Thyroid gland (tissue), 4 donors: ENCODE measurements at regions not wholly inside any gene's neighbourhood (a gene's known extent, or its start where the extent isn't known, plus 50 kb on each side); places are given as distances from the start of the nearest gene placed in this dataset.

Experiments used
- DNase-seq, 2 donors: peaks; one replicate each; pipeline ENCODE4 v3.0.0-alpha.2; 2019
- H3K27ac ChIP-seq, 3 donors: fragments of 200-600 bp; sonication (generic); 1 replicate in 2 of 3; 2 replicates in 1 of 3; pipeline ENCODE4 v1.5.1; 2016 to 2019; ENCODE audit warnings: mild to moderate bottlenecking in 1 of 3, moderate library complexity in 1 of 3
- H3K27me3 ChIP-seq: fragments of 200-600 bp; sonication (generic); one replicate; pipeline ENCODE4 v1.5.1; 2019
- H3K36me3 ChIP-seq, 2 donors: fragments of 200-600 bp; sonication (generic); one replicate each; pipeline ENCODE4 v1.5.1; 2016 to 2019
- H3K4me1 ChIP-seq, 2 donors: fragments of 200-600 bp; sonication (generic); one replicate each; pipeline ENCODE4 v1.5.1; 2017 to 2019
- H3K4me3 ChIP-seq, 3 donors: fragments of 200-600 bp; sonication (generic); replicated peaks in 1 of 3; 1 replicate in 2 of 3; 2 replicates in 1 of 3; pipeline ENCODE4 v1.5.1; 2016; ENCODE audit warnings: mild to moderate bottlenecking in 1 of 3
- H3K9me3 ChIP-seq: fragments of 200-600 bp; sonication (generic); one replicate; pipeline ENCODE4 v1.5.1; 2017
- POLR2A ChIP-seq, 2 donors: fragments of 450-650 bp; IDR thresholded peaks; one replicate each; pipeline ENCODE4 v1.6.1; 2017; ENCODE audit warnings: antibody characterized with exemption in 2 of 2, mild to moderate bottlenecking in 2 of 2, moderate library complexity in 1 of 2
- WGBS, 2 donors: methylation state at CpG; one replicate each; pipeline ENCODE4 v1.1.5; 2017; 5-methylcytosine and 5-hydroxymethylcytosine counted together
- intact Hi-C: fragments of 100-400 bp; cut with DNase I; formaldehyde crosslinking; loops from one replicate; pipeline ENCODE4 v1.15.1; 2023
- TF ChIP-seq, protein P1 (sequence below), 6 experiments: fragments of 200-600 bp in 3 of 6; fragments of 450-650 bp in 3 of 6; sonication (generic) in 3 of 6; IDR thresholded peaks; one replicate each; pipeline ENCODE4 v1.5.1; 2016 to 2019; ENCODE audit warnings: antibody characterized with exemption in 6 of 6, mild to moderate bottlenecking in 2 of 6, inconsistent platforms in 1 of 6, moderate library complexity in 1 of 6

- Histone ChIP-seq H3K9me3 (no peaks in the 10 kb centered on the region), H3K27ac (no peak overlapping the region), H3K4me1 (no peaks in the 10 kb centered on the region), H3K4me3 (no peak overlapping the region), H3K27me3 (no peaks in the 10 kb centered on the region), H3K36me3 (no peaks in the 10 kb centered on the region)
- intact Hi-C loops: loop anchor here (5.0 kb wide), 1 partner anchor 204 kb away; no protein-coding TSS in a partner anchor
- TF ChIP-seq, protein P1, sequence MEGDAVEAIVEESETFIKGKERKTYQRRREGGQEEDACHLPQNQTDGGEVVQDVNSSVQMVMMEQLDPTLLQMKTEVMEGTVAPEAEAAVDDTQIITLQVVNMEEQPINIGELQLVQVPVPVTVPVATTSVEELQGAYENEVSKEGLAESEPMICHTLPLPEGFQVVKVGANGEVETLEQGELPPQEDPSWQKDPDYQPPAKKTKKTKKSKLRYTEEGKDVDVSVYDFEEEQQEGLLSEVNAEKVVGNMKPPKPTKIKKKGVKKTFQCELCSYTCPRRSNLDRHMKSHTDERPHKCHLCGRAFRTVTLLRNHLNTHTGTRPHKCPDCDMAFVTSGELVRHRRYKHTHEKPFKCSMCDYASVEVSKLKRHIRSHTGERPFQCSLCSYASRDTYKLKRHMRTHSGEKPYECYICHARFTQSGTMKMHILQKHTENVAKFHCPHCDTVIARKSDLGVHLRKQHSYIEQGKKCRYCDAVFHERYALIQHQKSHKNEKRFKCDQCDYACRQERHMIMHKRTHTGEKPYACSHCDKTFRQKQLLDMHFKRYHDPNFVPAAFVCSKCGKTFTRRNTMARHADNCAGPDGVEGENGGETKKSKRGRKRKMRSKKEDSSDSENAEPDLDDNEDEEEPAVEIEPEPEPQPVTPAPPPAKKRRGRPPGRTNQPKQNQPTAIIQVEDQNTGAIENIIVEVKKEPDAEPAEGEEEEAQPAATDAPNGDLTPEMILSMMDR (IDR thresholded peaks at IDR 0.05): no peak
- no peak for TF ChIP-seq POLR2A (IDR thresholded peaks at IDR 0.05)
- DNase-seq: no peak
- 80 to 95% methylated on average over 1 of the region's 1 CpG for WGBS, 2 donors
Measured at GRCh38 chr10:23521735-23522134, 82.9 kb downstream of the OTUD1 start.

GRCh38 chr10:23522345-23522744 is 83.5 kb downstream of the OTUD1 start:
- Histone ChIP-seq H3K27ac (no peak overlapping the region), H3K4me1 (no peaks in the 10 kb centered on the region), H3K27me3 (no peaks in the 10 kb centered on the region), H3K9me3 (no peaks in the 10 kb centered on the region), H3K4me3 (no peak overlapping the region), H3K36me3 (no peaks in the 10 kb centered on the region)
- DNase-seq: no peak
- no peak for TF ChIP-seq POLR2A (IDR thresholded peaks at IDR 0.05)
- TF ChIP-seq, protein P1 (IDR thresholded peaks at IDR 0.05): no peak
- intact Hi-C loops: loop anchor here (5.0 kb wide), 1 partner anchor 205 kb away; no protein-coding TSS in a partner anchor
- WGBS, 2 donors: 69 to 82% methylated on average over 4 of the region's 4 CpGs

DNA sequence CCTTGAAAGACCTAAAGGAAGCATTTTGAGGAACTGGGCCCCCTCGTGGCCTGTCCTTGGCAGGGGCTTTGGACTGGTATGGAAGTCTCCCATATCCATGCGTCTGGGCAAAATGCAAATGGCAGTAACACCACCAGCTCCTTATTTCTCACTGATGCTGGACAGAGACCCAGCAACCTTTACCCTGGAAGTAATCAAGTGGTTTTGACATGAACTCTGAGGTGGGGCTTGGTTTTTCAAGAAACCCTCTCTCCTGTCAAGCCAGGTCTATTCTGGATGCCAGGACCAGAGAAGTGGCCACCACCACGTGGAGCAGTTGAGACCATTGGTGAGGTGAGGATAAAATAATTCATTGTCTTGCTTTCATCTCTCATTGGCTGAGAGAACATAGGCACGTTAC is 84.4 kb downstream of the OTUD1 start:
- no peaks in the 10 kb centered on the region for H3K4me1 ChIP-seq
- intact Hi-C loops: loop anchor here (5.0 kb wide), 1 partner anchor 206 kb away; no protein-coding TSS in a partner anchor
- H3K27me3 ChIP-seq: no peaks in the 10 kb centered on the region
- no peak overlapping the region for H3K27ac ChIP-seq
- no peaks in the 10 kb centered on the region for H3K9me3 ChIP-seq
- H3K36me3 ChIP-seq: no peaks in the 10 kb centered on the region
- WGBS, 2 donors: 36 to 59% methylated on average over 4 of the region's 4 CpGs
- no peak for DNase-seq
- TF ChIP-seq POLR2A (IDR thresholded peaks at IDR 0.05): no peak
- TF ChIP-seq, protein P1 (IDR thresholded peaks at IDR 0.05): no peak
- no peak overlapping the region for H3K4me3 ChIP-seq

GRCh38 chr10:23525406-23525805 is 86.5 kb downstream of the OTUD1 start:
- DNase-seq: peak; percentile 27 to 50
- TF ChIP-seq POLR2A (IDR thresholded peaks at IDR 0.05): no peak
- TF ChIP-seq, protein P1 (IDR thresholded peaks at IDR 0.05): peak in 4 of 6 experiments; percentile 54 to 67 (median 60)
- intact Hi-C loops: no loop called here
- Histone ChIP-seq H3K36me3 (no peaks in the 10 kb centered on the region), H3K4me1 (no peaks in the 10 kb centered on the region), H3K9me3 (no peaks in the 10 kb centered on the region), H3K27me3 (no peaks in the 10 kb centered on the region), H3K27ac (no peak overlapping the region), H3K4me3 (no peak overlapping the region)
- 48 to 50% methylated on average over 2 of the region's 2 CpGs for WGBS, 2 donors

GRCh38 chr10:23528419-23528818 is 89.5 kb downstream of the OTUD1 start:
- Histone ChIP-seq H3K9me3 (no peaks in the 10 kb centered on the region), H3K4me1 (no peaks in the 10 kb centered on the region), H3K4me3 (no peak overlapping the region), H3K27ac (no peak overlapping the region), H3K27me3 (no peaks in the 10 kb centered on the region), H3K36me3 (no peaks in the 10 kb centered on the region)
- TF ChIP-seq, protein P1 (IDR thresholded peaks at IDR 0.05): no peak
- no peak for TF ChIP-seq POLR2A (IDR thresholded peaks at IDR 0.05)
- 94% methylated on average over 2 of the region's 2 CpGs for WGBS, 2 donors
- intact Hi-C loops: no loop called here
- no peak for DNase-seq
